Smooth muscle cell (in vitro differentiated cells): ENCODE measurements at regions not wholly inside any gene's neighbourhood (a gene's known extent, or its start where the extent isn't known, plus 50 kb on each side); places are given as distances from the start of the nearest gene placed in this dataset.

ENCODE experiments used
- DNase-seq: peaks from one replicate; lab custom pipeline; 2025; ENCODE audit not compliant: unreplicated experiment; lab: John Stamatoyannopoulos, UW
- H2AFZ ChIP-seq: fragments of 200-600 bp; sonication (generic); 2 replicates; pipeline ENCODE4 v1.6.0; 2016; ENCODE audit warnings: antibody characterized with exemption, low read depth, mild to moderate bottlenecking
- H3F3A ChIP-seq: fragments of 200-600 bp; sonication (generic); 2 replicates; pipeline ENCODE4 v1.6.0; 2017; ENCODE audit warnings: antibody characterized with exemption, low read depth
- H3K27ac ChIP-seq: fragments of 200-600 bp; sonication (generic); 2 replicates; pipeline ENCODE4 v1.5.1; 2016; ENCODE audit warnings: low read depth, mild to moderate bottlenecking
- H3K27me3 ChIP-seq: fragments of 200-600 bp; sonication (generic); 2 replicates; pipeline ENCODE4 v1.6.1; 2016; ENCODE audit warnings: low read depth, mild to moderate bottlenecking
- H3K36me3 ChIP-seq: fragments of 200-600 bp; sonication (generic); 2 replicates; pipeline ENCODE4 v1.5.1; 2016; ENCODE audit warnings: low read depth
- H3K4me1 ChIP-seq: fragments of 200-600 bp; sonication (generic); 2 replicates; pipeline ENCODE4 v1.5.1; 2016; ENCODE audit warnings: low read depth
- H3K4me2 ChIP-seq: fragments of 200-600 bp; sonication (generic); 2 replicates; pipeline ENCODE4 v1.6.0; 2016; ENCODE audit warnings: mild to moderate bottlenecking
- H3K4me3 ChIP-seq: fragments of 200-600 bp; sonication (generic); 2 replicates; pipeline ENCODE4 v1.5.1; 2016; ENCODE audit warnings: mild to moderate bottlenecking
- H3K79me2 ChIP-seq: fragments of 200-600 bp; sonication (generic); 2 replicates; pipeline ENCODE4 v1.6.0; 2016; ENCODE audit warnings: low read depth, mild to moderate bottlenecking
- H3K9ac ChIP-seq: fragments of 200-600 bp; sonication (generic); 2 replicates; pipeline ENCODE4 v1.6.0; 2016; ENCODE audit warnings: low read depth
- H3K9me3 ChIP-seq: fragments of 200-600 bp; sonication (generic); replicated peaks from 2 replicates; pipeline ENCODE4 v1.5.1; 2016; ENCODE audit warnings: low read depth
- H4K20me1 ChIP-seq: fragments of 200-600 bp; sonication (generic); 2 replicates; pipeline ENCODE4 v1.6.0; 2016; ENCODE audit warnings: low read depth
- CTCF ChIP-seq: fragments of 200-600 bp; sonication (generic); IDR thresholded peaks from 2 replicates; pipeline ENCODE4 v1.5.1; 2017; ENCODE audit warnings: borderline replicate concordance, mild to moderate bottlenecking, antibody characterized with exemption; ENCODE audit not compliant: insufficient read depth, poor library complexity, severe bottlenecking
- WGBS: methylation state at CpG from one replicate; pipeline ENCODE4 v1.1.7; 2016; ENCODE audit warnings: low lambda C conversion rate; 5-methylcytosine and 5-hydroxymethylcytosine counted together

GRCh38 chr22:26847046-26847445 is 189.7 kb downstream of the MIAT start:
- H3K4me1 ChIP-seq = no peaks in the 10 kb centered on the region
- H3K27ac ChIP-seq = no peak overlapping the region
- no peak overlapping the region for H3K9ac ChIP-seq
- no peak for TF ChIP-seq CTCF
- no peak overlapping the region for H3K4me3 ChIP-seq
- no peak overlapping the region for H2AFZ ChIP-seq
- DNase-seq = no peak
- H3K36me3 ChIP-seq = no peaks in the 10 kb centered on the region
- WGBS = 72% methylated on average over 5 of the region's 5 CpGs
- no peaks in the 10 kb centered on the region for H3F3A ChIP-seq
- no peaks in the 10 kb centered on the region for H4K20me1 ChIP-seq
- no peaks in the 10 kb centered on the region for H3K79me2 ChIP-seq
- H3K27me3 ChIP-seq = peaks cover 86% of the 10 kb centered on the region
- H3K4me2 ChIP-seq = no peak overlapping the region
- H3K9me3 ChIP-seq = no peaks in the 10 kb centered on the region

DNA sequence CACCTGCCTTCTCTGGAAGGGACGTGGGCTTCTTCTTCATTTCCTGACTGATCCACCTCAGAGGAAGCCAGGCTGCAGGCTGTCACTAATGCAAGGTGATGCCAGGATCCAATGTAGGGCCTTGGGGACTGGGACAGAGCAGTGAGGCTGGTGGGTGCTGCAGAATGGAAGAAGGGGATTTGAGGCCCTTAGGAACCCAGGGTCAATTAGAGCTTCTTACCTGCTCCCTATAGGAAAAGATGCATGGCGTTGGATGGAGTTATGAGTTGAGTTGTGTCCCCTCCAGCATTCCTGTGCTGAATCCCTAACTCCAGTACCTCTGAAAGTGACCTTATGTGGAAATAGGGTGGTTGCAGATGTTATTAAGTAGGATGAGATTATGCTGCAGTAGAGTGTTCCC is 190.4 kb downstream of the MIAT start:
- DNase-seq = no peak
- Histone ChIP-seq H3K9me3 (no peaks in the 10 kb centered on the region), H3K27me3 (peaks cover 87% of the 10 kb centered on the region), H4K20me1 (no peaks in the 10 kb centered on the region), H2AFZ (no peak overlapping the region), H3F3A (no peaks in the 10 kb centered on the region), H3K36me3 (no peaks in the 10 kb centered on the region), H3K79me2 (no peaks in the 10 kb centered on the region), H3K9ac (no peak overlapping the region), H3K4me1 (no peaks in the 10 kb centered on the region), H3K27ac (no peak overlapping the region), H3K4me3 (no peak overlapping the region), H3K4me2 (no peak overlapping the region)
- no peak for TF ChIP-seq CTCF
- 90% methylated on average over 2 of the region's 2 CpGs for WGBS

GRCh38 chr22:26848244-26848920 is 191.0 kb downstream of the MIAT start:
- TF ChIP-seq CTCF = no peak
- Histone ChIP-seq H3K9me3 (no peaks in the 10 kb centered on the region), H3K9ac (no peak overlapping the region), H3K27ac (no peak overlapping the region), H3K79me2 (no peaks in the 10 kb centered on the region), H3K4me3 (no peak overlapping the region), H4K20me1 (no peaks in the 10 kb centered on the region), H3K4me1 (no peaks in the 10 kb centered on the region), H3K4me2 (no peak overlapping the region), H3K27me3 (peaks cover 87% of the 10 kb centered on the region), H2AFZ (no peak overlapping the region), H3K36me3 (no peaks in the 10 kb centered on the region), H3F3A (no peaks in the 10 kb centered on the region)
- WGBS = 67% methylated on average over 9 of the region's 9 CpGs
- no peak for DNase-seq

DNA sequence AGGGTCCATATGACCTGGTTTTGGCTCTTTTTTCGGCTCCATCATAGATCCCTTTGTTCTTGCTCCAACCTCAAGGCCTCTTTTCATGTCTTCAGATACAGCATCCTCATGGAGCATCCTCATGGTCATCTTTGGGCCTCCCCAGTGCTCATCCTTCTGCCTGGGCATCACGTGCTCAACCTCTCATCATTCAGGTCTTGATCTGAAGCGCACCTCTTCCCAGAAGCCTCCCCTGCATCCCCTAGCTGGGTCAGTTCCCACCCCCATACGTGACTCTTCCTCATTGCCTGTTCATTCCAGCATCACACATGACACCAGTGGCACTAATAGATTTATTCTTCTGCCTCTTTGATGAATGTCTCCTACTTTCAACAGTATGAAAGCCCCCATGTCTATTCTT is 192.2 kb downstream of the MIAT start:
- Histone ChIP-seq H4K20me1 (no peaks in the 10 kb centered on the region), H3K4me2 (no peak overlapping the region), H3F3A (no peaks in the 10 kb centered on the region), H3K9ac (no peak overlapping the region), H3K9me3 (no peaks in the 10 kb centered on the region), H3K4me1 (no peaks in the 10 kb centered on the region), H3K27ac (no peak overlapping the region), H2AFZ (no peak overlapping the region), H3K36me3 (no peaks in the 10 kb centered on the region), H3K4me3 (no peak overlapping the region), H3K27me3 (peaks cover 88% of the 10 kb centered on the region), H3K79me2 (no peaks in the 10 kb centered on the region)
- no peak for TF ChIP-seq CTCF
- no peak for DNase-seq
- 87% methylated on average over 4 of the region's 4 CpGs for WGBS
